ENCODE measurements at regions not wholly inside any gene's neighbourhood (a gene's known extent, or its start where the extent isn't known, plus 50 kb on each side); places are given as distances from the start of the nearest gene placed in this dataset.
A peak's percentile ranks its signal among the peaks of the same experiment; 100 is the strongest.

DNA sequence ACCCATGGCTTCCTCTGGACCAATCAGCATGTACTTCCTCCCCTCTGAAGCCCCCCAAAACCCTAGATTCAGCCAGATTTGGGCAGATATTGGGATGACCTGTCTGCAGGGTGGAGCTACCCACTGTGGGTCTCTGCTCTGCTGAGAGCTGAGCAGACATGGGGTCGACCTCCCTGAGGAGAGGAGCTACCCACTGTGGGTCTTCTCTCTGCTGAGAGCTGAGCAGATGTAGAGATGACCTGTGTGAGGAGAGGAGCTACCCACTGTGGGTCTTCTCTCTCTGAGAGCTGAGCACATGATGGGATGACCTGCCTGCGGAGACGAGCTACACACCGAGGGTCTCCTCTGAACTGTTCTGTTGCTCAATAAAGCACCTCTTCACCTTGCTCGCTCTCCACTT is 89.6 kb downstream of the CAVIN4 start:
- H3K4me1 ChIP-seq (ENCODE audit: control insufficient read depth, insufficient read depth, low read length, poor library complexity, severe bottlenecking), result no peaks in the 10 kb centered on the region
- peaks cover 4% of the 10 kb centered on the region for H3K27me3 Mint-ChIP-seq
- H3K4me1 Mint-ChIP-seq, result no peaks in the 10 kb centered on the region
- no peak overlapping the region for H3K27ac ChIP-seq (ENCODE audit: insufficient read depth, low read length, poor library complexity, severe bottlenecking)
- H3K36me3 Mint-ChIP-seq, result no peaks in the 10 kb centered on the region
- ATAC-seq (ENCODE audit: low read depth in 2 of 2) (no peak), DNase-seq (no peak)
- no peaks in the 10 kb centered on the region for H3K36me3 ChIP-seq (ENCODE audit: control insufficient read depth, insufficient read depth, low read length)
- H3K9me3 Mint-ChIP-seq, result peaks cover 0 to 9% (median 0%) of the 10 kb centered on the region in 7 donors
- H3K4me3 ChIP-seq (ENCODE audit: low read depth, low read length), result no peak overlapping the region
- no peaks in the 10 kb centered on the region for H3K27me3 ChIP-seq (ENCODE audit: control insufficient read depth, insufficient read depth, low read length)
- no peak overlapping the region for H3K27ac Mint-ChIP-seq
- no peak overlapping the region for H3K4me3 Mint-ChIP-seq
- no peaks in the 10 kb centered on the region for H3K9me3 ChIP-seq (ENCODE audit: control insufficient read depth in 2 of 2, low read length in 2 of 2)

GRCh38 chr9:100668024-100668423 is 90.1 kb downstream of the CAVIN4 start:
- Histone ChIP-seq H3K27me3 (ENCODE audit: control insufficient read depth, insufficient read depth, low read length) (no peaks in the 10 kb centered on the region), H3K27ac (ENCODE audit: insufficient read depth, low read length, poor library complexity, severe bottlenecking) (no peak overlapping the region), H3K4me1 (ENCODE audit: control insufficient read depth, insufficient read depth, low read length, poor library complexity, severe bottlenecking) (no peaks in the 10 kb centered on the region), H3K9me3 (ENCODE audit: control insufficient read depth in 2 of 2, low read length in 2 of 2) (no peaks in the 10 kb centered on the region), H3K4me3 (ENCODE audit: low read depth, low read length) (no peak overlapping the region), H3K36me3 (ENCODE audit: control insufficient read depth, insufficient read depth, low read length) (no peaks in the 10 kb centered on the region)
- no peak overlapping the region for H3K4me3 Mint-ChIP-seq
- peaks cover 0 to 9% (median 0%) of the 10 kb centered on the region in 7 donors for H3K9me3 Mint-ChIP-seq
- H3K27ac Mint-ChIP-seq, result no peak overlapping the region
- no peak for DNase-seq
- H3K27me3 Mint-ChIP-seq, result peaks cover 4% of the 10 kb centered on the region
- no peaks in the 10 kb centered on the region for H3K4me1 Mint-ChIP-seq
- ATAC-seq (ENCODE audit: low read depth in 2 of 2), result no peak
- no peaks in the 10 kb centered on the region for H3K36me3 Mint-ChIP-seq

DNA sequence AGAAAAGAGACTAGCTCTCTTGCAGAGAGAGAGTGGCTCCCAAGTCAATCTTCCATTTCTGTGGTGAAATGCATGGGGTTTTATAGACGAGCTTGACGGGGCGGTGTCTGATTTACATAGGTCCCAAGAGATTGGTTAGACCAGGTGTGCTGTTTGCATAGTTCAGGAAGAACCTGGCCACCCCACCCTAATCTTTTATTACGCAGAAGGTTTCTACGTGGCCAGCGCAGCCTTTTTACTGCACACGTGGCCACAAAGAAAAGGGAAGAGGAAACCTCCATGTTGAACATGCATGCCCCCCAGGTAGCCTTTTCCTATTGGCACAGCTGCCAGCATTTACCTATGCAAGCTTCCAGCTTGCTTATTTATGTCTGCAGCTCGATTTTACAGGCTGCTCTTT is 92.1 kb downstream of the CAVIN4 start:
- Mint-ChIP-seq H3K36me3 (no peaks in the 10 kb centered on the region), H3K4me1 (no peaks in the 10 kb centered on the region), H3K27ac (no peak overlapping the region), H3K4me3 (no peak overlapping the region), H3K27me3 (peaks cover 4% of the 10 kb centered on the region), H3K9me3 (peaks cover 0 to 9% (median 0%) of the 10 kb centered on the region in 7 donors)
- no peak for DNase-seq
- no peak for ATAC-seq (ENCODE audit: low read depth in 2 of 2)
- Histone ChIP-seq H3K9me3 (ENCODE audit: control insufficient read depth in 2 of 2, low read length in 2 of 2) (no peaks in the 10 kb centered on the region), H3K4me1 (ENCODE audit: control insufficient read depth, insufficient read depth, low read length, poor library complexity, severe bottlenecking) (no peaks in the 10 kb centered on the region), H3K36me3 (ENCODE audit: control insufficient read depth, insufficient read depth, low read length) (no peaks in the 10 kb centered on the region), H3K27ac (ENCODE audit: insufficient read depth, low read length, poor library complexity, severe bottlenecking) (no peak overlapping the region), H3K27me3 (ENCODE audit: control insufficient read depth, insufficient read depth, low read length) (no peaks in the 10 kb centered on the region), H3K4me3 (ENCODE audit: low read depth, low read length) (no peak overlapping the region)

DNA sequence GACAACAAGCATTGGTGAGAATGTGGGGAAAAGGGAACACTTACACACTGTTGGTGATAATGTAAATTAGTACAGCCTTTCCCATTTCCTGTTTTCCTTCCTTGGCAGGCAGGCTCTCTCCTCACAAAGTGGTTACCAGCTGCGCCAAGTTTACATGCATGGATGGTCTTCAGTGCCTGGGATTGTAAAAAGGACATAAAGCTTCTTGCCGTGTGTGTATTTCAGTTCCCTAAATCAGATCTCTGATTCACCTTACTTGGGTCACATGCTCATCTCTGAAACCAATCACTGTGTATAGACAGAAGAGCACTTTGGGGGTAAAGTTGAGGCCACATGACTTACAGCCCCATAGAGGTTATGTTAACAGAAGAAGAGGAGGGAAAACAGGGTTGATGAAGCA is 92.8 kb downstream of the CAVIN4 start:
- no peak overlapping the region for H3K4me3 ChIP-seq (ENCODE audit: low read depth, low read length)
- H3K4me1 Mint-ChIP-seq, result no peaks in the 10 kb centered on the region
- no peak for DNase-seq
- ATAC-seq (ENCODE audit: low read depth in 2 of 2), result no peak
- no peaks in the 10 kb centered on the region for H3K9me3 ChIP-seq (ENCODE audit: control insufficient read depth in 2 of 2, low read length in 2 of 2)
- no peak overlapping the region for H3K27ac ChIP-seq (ENCODE audit: insufficient read depth, low read length, poor library complexity, severe bottlenecking)
- no peaks in the 10 kb centered on the region for H3K27me3 ChIP-seq (ENCODE audit: control insufficient read depth, insufficient read depth, low read length)
- peaks cover 0 to 4% (median 0%) of the 10 kb centered on the region in 7 donors for H3K9me3 Mint-ChIP-seq
- H3K36me3 Mint-ChIP-seq, result no peaks in the 10 kb centered on the region
- peaks cover 4% of the 10 kb centered on the region for H3K27me3 Mint-ChIP-seq
- H3K4me3 Mint-ChIP-seq, result no peak overlapping the region
- no peak overlapping the region for H3K27ac Mint-ChIP-seq
- H3K36me3 ChIP-seq (ENCODE audit: control insufficient read depth, insufficient read depth, low read length), result no peaks in the 10 kb centered on the region
- no peaks in the 10 kb centered on the region for H3K4me1 ChIP-seq (ENCODE audit: control insufficient read depth, insufficient read depth, low read length, poor library complexity, severe bottlenecking)

GRCh38 chr9:100671898-100672297 is 94.0 kb downstream of the CAVIN4 start:
- H3K4me1 Mint-ChIP-seq, result no peaks in the 10 kb centered on the region
- no peaks in the 10 kb centered on the region for H3K36me3 Mint-ChIP-seq
- Histone ChIP-seq H3K4me3 (ENCODE audit: low read depth, low read length) (no peak overlapping the region), H3K9me3 (ENCODE audit: control insufficient read depth in 2 of 2, low read length in 2 of 2) (no peaks in the 10 kb centered on the region), H3K27me3 (ENCODE audit: control insufficient read depth, insufficient read depth, low read length) (no peaks in the 10 kb centered on the region), H3K36me3 (ENCODE audit: control insufficient read depth, insufficient read depth, low read length) (no peaks in the 10 kb centered on the region), H3K27ac (ENCODE audit: insufficient read depth, low read length, poor library complexity, severe bottlenecking) (no peak overlapping the region), H3K4me1 (ENCODE audit: control insufficient read depth, insufficient read depth, low read length, poor library complexity, severe bottlenecking) (no peaks in the 10 kb centered on the region)
- H3K4me3 Mint-ChIP-seq, result no peak overlapping the region
- H3K27me3 Mint-ChIP-seq, result peaks cover 4% of the 10 kb centered on the region
- H3K27ac Mint-ChIP-seq, result peak overlapping the region in 1 of 3 donors; percentile 43
- ATAC-seq (ENCODE audit: low read depth in 2 of 2) (no peak), DNase-seq (no peak)
- H3K9me3 Mint-ChIP-seq, result peaks cover 0 to 1% (median 0%) of the 10 kb centered on the region in 7 donors

- Histone ChIP-seq H3K36me3 (ENCODE audit: control insufficient read depth, insufficient read depth, low read length) (no peaks in the 10 kb centered on the region), H3K4me1 (ENCODE audit: control insufficient read depth, insufficient read depth, low read length, poor library complexity, severe bottlenecking) (no peaks in the 10 kb centered on the region), H3K4me3 (ENCODE audit: low read depth, low read length) (no peak overlapping the region), H3K9me3 (ENCODE audit: control insufficient read depth in 2 of 2, low read length in 2 of 2) (no peaks in the 10 kb centered on the region), H3K27me3 (ENCODE audit: control insufficient read depth, insufficient read depth, low read length) (no peaks in the 10 kb centered on the region), H3K27ac (ENCODE audit: insufficient read depth, low read length, poor library complexity, severe bottlenecking) (no peak overlapping the region)
- DNase-seq (no peak), ATAC-seq (ENCODE audit: low read depth in 2 of 2) (no peak)
- Mint-ChIP-seq H3K27me3 (peaks cover 4% of the 10 kb centered on the region), H3K36me3 (no peaks in the 10 kb centered on the region), H3K4me3 (no peak overlapping the region), H3K27ac (no peak overlapping the region), H3K4me1 (no peaks in the 10 kb centered on the region), H3K9me3 (no peaks in the 10 kb centered on the region)
Measured at GRCh38 chr9:100673249-100673648, 95.4 kb downstream of the CAVIN4 start.

DNA sequence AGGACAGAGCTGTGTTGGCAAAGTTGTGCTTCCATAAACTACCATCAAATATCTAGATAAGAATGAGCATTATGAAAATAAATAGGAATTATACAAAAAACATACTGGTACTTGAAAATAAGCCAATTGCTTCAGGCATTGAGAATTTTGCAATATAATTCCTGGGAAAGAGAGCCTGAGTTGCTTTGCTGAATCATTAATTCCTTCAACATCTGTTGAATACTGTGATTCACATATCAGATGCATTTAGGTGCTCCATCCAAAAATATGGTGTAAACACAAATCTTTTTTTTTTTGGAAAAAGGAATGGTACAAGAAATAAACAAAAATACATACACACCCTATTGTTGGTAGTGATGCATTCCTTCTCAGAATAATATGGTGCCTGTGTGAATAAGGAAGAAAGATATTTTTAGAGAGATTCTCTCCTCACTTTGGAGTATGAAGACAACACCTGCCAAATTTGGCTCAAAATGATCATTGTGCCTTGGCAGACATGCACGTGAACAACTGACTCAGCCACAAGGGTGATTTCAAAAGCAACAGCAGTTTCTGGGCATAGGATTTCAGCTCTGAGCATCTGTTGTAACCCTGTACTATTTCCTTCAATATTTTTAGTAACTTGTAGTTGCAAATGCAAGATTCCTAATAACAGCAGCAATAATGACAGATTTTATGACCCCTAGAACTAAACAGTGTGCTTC is 96.7 kb downstream of the CAVIN4 start:
- Mint-ChIP-seq H3K36me3 (no peaks in the 10 kb centered on the region), H3K27me3 (no peaks in the 10 kb centered on the region), H3K4me1 (no peaks in the 10 kb centered on the region), H3K9me3 (no peaks in the 10 kb centered on the region), H3K27ac (no peak overlapping the region), H3K4me3 (no peak overlapping the region)
- H3K27me3 ChIP-seq (ENCODE audit: control insufficient read depth, insufficient read depth, low read length), result no peaks in the 10 kb centered on the region
- H3K4me3 ChIP-seq (ENCODE audit: low read depth, low read length), result no peak overlapping the region
- ATAC-seq (ENCODE audit: low read depth in 2 of 2) (no peak), DNase-seq (no peak)
- H3K4me1 ChIP-seq (ENCODE audit: control insufficient read depth, insufficient read depth, low read length, poor library complexity, severe bottlenecking), result no peaks in the 10 kb centered on the region
- no peaks in the 10 kb centered on the region for H3K9me3 ChIP-seq (ENCODE audit: control insufficient read depth in 2 of 2, low read length in 2 of 2)
- H3K27ac ChIP-seq (ENCODE audit: insufficient read depth, low read length, poor library complexity, severe bottlenecking), result no peak overlapping the region
- H3K36me3 ChIP-seq (ENCODE audit: control insufficient read depth, insufficient read depth, low read length), result no peaks in the 10 kb centered on the region

GRCh38 chr9:100679834-100680233 is 102.0 kb downstream of the CAVIN4 start:
- DNase-seq (no peak), ATAC-seq (ENCODE audit: low read depth in 2 of 2) (no peak)
- no peak overlapping the region for H3K4me3 Mint-ChIP-seq
- peaks cover 0 to 2% (median 0%) of the 10 kb centered on the region in 7 donors for H3K9me3 Mint-ChIP-seq
- Histone ChIP-seq H3K4me3 (ENCODE audit: low read depth, low read length) (no peak overlapping the region), H3K27ac (ENCODE audit: insufficient read depth, low read length, poor library complexity, severe bottlenecking) (no peak overlapping the region), H3K27me3 (ENCODE audit: control insufficient read depth, insufficient read depth, low read length) (no peaks in the 10 kb centered on the region), H3K36me3 (ENCODE audit: control insufficient read depth, insufficient read depth, low read length) (no peaks in the 10 kb centered on the region), H3K9me3 (ENCODE audit: control insufficient read depth in 2 of 2, low read length in 2 of 2) (no peaks in the 10 kb centered on the region), H3K4me1 (ENCODE audit: control insufficient read depth, insufficient read depth, low read length, poor library complexity, severe bottlenecking) (no peaks in the 10 kb centered on the region)
- H3K27ac Mint-ChIP-seq, result no peak overlapping the region
- H3K27me3 Mint-ChIP-seq, result no peaks in the 10 kb centered on the region
- no peaks in the 10 kb centered on the region for H3K36me3 Mint-ChIP-seq
- no peaks in the 10 kb centered on the region for H3K4me1 Mint-ChIP-seq
